ENCODE measurements at regions not wholly inside any gene's neighbourhood (a gene's known extent, or its start where the extent isn't known, plus 50 kb on each side); places are given as distances from the start of the nearest gene placed in this dataset.

DNA sequence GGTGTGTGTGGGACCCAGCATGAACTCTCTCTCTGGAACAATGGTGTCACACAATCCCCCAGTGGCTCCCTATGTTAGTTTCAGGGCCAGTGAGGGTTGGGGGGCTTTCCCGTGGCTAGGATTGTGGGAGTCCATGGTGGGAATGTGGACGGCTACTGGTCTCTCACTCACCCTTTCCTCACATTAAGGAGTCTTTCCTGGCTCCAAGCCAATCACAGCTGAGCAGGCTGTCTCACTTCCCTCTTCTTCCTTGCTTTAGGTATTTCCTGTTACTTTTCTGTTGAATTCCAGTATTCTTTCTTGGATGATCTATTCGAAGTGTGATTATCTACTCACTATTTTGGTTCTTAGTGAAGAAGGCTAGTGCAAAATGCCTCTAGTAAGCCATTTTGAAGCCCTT, 324.4 kb upstream of the MPDZ start:
- no peak for DNase-seq (ENCODE audit: low spot score)
- no peak for FAIRE-seq

DNA sequence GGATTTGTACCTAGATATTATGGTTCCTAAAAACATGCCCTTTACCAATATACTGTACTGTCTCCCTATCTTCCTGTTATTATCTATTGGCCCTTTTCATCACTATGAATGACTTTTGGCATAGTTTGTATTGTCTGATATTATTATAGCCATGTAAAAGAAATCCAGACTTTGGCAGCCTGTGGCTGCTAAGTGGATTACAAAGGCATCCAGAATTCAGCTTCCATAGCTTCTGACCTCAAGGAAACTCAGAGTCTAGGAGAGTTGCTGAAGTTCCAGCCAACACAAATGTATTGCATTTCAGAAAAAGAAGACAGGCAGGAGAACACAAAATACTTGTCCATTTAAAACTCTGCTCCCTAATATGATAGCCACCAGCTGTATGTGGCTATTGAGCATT, 319.2 kb upstream of the MPDZ start:
- FAIRE-seq (no peak), DNase-seq (ENCODE audit: low spot score) (no peak)

DNA sequence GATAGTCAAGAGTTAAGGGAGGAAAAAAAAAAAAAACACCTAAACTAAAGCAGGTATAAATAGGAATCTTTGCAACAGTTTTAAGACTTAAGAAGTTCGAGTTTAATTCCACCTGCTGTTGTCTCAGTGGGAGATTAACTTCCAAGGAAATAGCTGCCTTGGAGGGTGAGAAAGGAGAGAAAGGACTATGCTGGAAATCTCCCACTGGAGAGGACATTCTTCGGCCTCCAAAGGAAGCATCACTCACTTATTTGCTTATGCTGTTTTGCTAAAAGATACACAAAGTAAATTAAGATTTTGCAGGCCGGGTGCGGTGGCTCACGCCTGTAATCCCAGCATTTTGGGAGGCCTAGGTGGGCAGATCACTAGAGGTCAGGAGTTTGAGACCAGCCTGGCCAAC, 317.9 kb upstream of the MPDZ start:
- DNase-seq (ENCODE audit: low spot score): no peak
- no peak for FAIRE-seq

DNA sequence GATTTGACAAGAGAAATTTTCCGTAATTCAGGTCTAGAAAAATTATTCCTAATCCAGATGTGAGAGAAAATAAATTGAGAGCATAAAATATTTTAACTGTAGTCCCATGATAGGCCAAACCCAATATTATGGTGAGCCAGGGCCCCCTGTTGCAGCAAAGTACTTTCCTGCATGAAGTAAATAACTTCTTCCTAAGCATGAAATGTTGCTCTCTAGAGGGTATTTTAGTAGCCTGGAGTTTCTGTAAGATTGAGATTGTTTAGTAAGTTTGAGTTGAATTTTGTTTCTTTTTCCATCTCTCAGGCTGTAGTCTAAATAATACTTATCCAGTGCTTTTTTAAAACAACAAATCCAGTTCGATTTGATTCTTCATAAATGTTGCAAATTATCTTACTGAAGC, 317.5 kb upstream of the MPDZ start:
- FAIRE-seq (no peak), DNase-seq (ENCODE audit: low spot score) (no peak)

DNA sequence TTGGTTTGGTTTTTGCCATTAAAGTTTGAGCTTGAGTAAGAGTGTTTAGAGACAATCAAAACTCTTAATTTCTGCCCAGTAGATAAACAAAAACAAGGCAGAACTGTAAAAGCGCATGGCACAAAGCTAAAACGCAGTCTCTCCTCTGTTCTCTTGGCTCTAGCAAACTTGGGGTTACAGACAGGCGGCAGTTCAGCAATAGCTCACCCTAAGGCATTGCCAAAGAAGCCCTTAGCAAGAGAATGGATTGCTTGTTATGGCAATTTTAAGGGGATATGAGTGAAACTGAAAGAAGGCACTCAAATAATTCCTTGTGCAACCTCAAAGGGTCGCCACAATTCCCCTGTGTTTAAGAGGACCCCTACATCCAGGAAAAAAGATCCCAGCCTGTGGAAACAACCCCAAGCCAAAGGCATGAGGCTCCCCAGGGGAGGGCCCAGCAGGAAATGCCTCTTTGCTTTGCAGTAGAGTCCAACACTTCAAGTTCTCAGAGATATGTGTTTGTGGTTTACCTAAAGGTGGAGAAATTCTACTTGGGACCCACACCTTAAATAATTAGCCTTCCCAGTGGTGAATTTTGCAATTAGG, 317.0 kb upstream of the MPDZ start:
- no peak for FAIRE-seq
- DNase-seq (ENCODE audit: low spot score): no peak

DNA sequence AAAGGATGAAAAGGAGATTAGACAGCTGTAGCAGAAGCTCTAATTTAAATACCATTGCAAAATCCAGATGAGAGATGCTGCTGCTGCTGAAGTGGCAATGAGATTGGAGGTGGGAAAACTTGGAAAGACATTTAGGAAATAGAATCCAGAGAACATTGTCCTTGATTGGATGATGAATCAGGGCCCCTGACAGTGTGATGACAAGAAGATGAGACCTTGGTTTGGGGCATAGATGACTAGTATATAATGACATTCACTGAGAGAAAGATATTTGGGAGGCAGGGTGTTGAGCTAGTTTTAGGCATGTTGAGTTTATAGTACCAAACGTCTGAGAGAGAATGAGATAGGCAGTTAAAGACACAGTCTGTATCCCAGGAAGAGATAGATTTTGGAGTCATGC, 311.5 kb upstream of the MPDZ start:
- FAIRE-seq: no peak

DNA sequence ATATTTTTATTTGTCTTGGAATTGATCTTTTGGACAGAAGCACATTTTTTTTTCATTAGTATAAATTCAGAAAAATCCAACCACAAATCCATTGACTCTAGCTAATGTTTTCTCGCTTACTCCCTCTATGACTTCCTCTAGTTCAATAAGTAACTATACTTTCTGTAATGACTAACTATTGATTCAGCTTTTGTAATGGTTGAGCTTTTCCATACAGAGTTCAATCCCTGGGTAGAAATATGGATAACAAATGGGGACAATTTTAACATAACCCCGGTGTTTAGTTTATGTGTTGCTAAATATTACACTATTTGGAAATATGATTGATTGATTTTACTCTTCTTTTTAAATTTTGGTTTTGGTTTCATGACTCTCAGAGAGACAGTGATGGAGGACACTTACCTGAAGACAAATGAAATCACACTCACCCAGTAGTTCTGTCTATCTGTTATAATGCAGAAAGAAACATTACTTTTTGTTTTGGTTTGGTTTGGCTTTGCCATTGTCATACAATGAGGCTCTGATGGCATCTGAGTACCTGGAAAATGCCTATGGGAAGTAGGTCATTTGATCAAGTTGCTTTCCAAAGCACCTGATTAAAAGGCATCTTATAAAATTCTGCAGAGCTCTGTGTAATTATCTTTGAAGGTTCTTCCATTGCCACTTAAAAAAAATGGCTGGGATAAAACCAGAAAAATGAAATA, 309.7 kb upstream of the MPDZ start:
- DNase-seq (ENCODE audit: low spot score): no peak
- FAIRE-seq: no peak

More for the DNA sequence above, 311.5 kb upstream of the MPDZ start:
- no peak for DNase-seq (ENCODE audit: low spot score)

DNA sequence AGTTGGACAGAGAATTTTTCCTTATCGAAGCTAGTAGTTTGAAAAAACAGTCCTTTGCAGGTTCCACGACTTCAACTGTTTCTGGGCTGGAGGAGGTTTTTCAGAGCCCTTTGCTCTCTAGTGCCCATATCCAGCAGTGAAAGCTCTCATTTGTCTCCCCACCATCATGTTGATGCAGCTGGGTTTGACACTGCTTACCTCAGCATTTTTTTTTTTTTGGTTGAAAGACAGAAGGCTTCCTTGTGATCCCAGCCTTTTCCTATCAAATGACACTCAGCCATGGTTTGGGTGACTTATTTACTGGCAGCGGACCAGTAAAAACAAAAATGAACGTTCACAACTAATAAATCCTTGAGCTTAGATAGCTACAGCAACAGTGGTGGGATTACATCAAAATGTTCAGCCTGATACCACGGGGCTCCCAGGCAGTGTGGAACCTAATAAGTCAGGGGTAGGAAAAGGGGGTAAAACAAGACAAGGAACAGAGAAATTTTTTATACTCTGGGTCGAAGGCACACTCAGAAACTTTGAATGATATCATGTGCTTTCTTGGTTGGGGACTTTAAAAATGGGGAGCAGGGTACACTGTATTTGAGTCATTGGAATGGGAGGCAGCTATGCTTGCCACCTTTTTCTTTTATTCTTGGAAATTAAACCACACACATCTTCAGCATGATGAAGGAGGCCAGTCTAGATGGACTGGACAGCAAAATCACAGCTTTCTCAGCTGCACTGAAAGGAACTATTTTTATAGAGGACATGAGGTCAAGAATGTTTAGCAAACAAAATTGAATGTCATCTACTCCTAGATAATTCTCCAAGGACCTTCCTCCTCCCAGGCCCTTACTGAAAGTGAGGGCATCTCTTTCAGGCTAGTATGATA, 308.9 kb upstream of the MPDZ start:
- DNase-seq (ENCODE audit: low spot score) (no peak), FAIRE-seq (no peak)

DNA sequence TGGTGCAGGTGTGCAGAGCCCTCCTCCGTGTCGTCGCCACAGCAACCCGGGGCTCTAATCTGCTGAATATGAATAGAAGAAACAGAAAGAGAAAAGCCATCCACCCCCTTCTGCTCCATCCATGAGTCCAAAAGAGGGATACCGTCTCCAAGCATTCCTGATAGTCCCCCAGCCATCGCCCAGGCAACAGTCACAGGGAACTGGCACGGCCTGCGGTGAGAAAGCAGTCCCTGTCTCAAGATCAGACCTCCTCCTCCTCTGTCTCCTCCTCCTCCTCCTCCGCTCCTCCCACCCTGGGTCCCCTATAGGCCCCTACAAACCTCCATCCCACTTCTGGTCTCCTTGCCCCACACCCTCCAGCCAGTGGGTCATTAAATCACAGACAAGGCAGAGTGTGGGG, 308.1 kb upstream of the MPDZ start:
- FAIRE-seq: no peak
- no peak for DNase-seq (ENCODE audit: low spot score)

DNA sequence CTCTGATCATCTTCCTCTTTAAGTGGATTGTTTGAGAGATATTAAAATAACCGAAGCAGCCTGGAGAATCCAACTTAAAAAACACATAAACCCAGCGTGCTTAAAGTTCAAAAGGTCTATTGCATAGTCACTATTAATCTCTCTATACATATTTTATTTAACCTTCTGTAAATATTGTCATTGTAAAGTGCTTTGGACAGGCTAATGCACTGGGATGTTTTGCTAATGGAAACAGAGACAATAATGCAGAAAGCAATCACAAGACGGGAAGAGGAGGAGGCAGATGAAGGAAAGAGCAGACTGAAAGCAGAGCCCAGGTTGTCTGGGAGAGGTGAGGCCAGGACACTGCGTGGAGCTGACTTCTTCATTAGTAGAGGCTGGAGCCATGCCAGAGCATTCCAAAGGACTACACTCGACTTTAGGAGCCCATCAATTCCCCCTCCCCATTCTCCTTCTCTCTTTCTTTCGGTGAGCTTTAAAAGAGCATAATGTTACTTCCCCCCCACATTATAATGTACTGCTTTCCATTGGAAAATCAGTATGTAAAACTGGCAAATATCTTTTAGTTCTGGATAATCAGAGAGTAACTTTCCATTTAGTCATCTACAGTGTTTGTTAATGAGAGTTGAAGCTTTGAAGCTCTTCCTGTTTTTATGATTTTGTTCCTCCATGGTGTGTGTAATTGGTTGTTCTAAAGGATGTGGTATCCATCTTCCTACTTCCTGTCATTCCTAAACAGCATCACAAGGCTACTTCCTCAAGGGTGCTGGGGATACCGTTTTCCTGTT, 307.3 kb upstream of the MPDZ start:
- FAIRE-seq (no peak), DNase-seq (ENCODE audit: low spot score) (peak; percentile 9)

DNA sequence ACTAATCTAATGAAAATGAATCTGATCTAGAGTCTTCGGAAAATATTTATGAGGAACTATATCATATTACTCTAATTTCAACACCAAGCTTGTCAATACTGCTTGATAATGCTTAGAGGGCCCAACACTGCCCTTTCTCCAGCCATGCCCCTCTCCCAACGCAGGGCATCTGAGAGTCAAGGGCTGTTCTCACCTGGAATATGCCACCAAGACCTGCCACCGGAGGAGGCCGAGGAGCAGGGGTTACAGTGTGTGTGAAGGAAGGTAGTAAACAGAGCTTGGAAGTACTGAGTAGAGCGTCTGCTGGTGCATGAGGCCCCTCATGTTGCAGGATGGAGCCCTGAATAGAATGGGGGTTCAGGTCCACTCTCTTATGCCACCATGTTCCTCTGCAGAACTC, 301.3 kb upstream of the MPDZ start:
- FAIRE-seq (no peak), DNase-seq (ENCODE audit: low spot score) (no peak)

DNA sequence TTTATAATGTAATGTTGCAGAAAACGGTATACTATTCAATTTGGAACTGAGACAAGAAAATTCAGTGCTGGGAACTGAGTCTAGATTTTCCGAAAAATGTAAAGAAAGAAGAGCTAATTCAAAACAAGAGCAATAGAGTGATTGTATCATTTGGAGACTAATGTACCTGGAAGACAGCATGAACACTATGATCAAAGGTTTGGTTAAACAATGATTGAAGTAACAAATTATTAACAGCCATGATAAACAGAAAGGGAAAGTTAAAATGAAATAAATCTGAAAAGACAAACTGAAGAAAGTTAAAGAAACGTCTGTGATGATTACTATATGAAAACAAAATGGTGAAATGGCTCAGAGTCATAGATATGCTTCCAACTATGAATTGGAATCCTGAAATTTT, 300.6 kb upstream of the MPDZ start:
- no peak for DNase-seq (ENCODE audit: low spot score)
- FAIRE-seq: no peak

DNA sequence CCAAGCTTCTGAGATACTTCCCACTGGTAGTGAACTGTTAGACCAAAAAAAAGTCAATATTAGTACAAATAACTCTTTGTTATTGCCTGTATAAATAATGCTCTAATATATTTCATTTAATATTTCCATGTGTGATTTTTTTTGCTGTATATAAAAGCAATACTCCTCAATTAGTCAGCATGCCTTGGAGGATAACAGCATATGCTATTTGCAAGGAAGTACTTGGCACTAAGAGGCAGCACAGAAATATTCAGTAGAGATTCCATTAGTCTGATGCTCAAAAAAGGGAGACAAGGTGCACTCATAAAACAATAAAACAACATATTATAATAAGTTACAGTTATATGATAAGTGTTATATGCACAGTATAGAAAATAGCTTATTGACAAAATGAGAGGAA, 296.6 kb upstream of the MPDZ start:
- FAIRE-seq (no peak), DNase-seq (ENCODE audit: low spot score) (no peak)

DNA sequence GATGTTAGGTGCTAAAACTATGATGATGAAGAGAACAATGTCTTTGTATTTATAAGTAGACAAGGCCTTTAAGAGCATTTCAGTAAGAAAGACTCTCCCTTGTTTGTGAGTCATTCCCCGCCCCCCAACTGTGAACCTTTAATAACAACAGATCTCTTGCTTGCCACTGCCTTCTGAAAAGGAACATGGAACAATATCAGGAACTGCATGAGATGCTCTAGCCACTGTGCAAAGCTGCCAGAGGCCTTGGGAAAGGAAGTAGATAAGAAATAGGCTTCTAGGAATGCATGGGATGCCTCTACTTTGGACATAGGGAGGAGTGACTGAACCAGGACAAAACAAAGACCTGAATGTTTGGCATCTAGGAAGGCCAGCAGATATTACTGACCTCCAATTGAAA, 296.1 kb upstream of the MPDZ start:
- DNase-seq (ENCODE audit: low spot score) (no peak), FAIRE-seq (no peak)

DNA sequence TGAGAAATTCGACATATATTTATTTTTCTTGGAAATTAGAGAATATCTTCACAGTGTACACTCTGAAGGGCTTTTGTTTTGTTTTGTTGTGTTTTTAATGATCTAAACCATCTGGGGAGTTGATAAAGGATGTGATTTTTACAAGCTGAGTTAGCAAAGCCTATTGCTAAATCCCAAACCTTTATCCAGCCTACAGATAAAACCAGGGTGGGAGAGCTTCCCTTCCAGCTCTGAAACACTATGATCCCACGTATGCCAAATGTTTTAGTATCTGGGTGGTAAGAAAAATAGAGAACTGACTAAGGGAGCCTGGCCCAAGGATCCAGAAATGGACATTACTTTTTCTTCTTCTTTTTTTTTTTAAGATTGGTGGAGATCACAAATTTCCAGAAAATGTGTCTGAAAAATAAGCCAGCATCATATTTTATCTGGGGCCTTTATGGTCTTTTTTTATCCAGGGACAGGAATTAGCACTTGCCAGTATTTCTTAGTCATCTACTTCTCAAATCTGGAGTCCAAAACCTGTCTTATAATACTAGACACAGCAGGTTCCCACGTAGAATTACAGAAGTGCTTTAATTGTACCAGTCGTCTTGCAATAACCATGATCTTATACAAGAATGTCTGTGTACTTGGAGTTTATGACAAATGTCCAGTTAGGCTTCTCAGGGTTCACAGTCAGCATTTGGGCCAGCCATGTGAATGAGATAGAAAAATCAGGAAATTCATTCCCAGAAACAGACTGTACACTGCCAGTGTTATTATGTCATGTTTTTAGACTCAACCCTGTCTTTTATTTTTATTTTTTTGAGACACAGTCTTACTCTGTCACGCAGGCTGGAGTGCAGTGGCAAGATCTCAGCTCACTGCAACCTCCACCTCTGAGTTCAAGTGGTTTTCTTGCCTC, 290.8 kb upstream of the MPDZ start:
- DNase-seq (ENCODE audit: low spot score) (no peak), FAIRE-seq (no peak)

DNA sequence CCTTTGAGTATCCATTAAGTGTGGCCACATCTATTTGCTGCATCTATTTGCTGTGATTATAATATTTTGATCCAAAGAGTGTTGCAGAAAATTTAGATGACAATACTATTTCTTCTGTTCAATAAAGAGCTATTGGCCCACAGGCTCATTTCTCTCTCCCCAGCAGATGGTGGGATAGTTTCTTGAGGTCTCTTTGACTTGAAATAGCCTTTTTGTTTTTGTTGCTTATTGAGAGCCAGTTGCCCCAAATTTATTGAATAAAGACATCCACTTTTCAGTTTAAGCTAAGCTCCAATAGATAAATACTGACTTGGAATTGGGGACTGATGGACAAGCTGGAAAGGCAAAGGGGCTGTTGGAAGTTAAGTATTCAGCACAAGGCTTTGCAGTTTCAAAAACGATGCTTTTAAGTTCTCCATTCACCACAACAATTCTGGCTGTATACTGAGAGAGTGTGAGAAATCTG, 290.1 kb upstream of the MPDZ start:
- no peak for FAIRE-seq

DNA sequence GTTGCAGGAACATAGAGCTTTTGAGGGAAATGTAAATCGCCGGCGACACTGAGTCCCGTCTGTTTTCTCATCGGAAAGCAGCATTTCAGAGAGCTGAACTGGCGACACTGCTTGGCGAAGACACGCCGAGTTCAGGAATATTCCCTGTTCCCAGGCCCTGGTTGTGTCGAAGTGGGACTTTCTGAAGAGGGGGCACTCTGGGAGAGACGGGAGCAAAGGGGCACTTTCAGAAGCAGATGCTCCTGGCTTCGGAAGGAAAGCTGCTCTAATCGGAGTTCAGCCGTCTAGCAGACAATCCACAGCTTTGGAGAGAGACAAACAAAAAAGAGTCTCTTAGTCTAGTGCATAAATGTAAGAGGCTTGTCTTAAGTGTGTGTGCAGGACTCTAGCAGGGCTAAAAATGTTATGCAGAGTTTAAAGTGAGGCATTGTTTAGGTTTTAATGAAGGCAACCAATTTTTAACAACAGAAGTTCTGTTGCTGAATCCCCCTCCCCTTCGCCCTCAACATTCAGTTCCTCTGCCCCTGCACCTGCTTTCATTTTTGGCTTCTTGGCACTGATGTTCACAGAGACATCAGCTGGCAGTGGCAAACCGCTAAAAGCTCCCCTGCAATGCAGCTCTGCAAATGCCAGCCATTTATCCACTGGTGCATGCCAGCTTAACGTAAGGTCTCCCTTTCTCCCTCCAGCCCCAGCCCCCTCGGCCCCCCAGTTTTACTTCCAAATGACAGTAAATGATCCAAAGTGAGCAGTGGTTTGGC, 289.5 kb upstream of the MPDZ start:
- DNase-seq (ENCODE audit: low spot score) (no peak), FAIRE-seq (no peak)

More for the DNA sequence above, 290.1 kb upstream of the MPDZ start:
- DNase-seq (ENCODE audit: low spot score): no peak

DNA sequence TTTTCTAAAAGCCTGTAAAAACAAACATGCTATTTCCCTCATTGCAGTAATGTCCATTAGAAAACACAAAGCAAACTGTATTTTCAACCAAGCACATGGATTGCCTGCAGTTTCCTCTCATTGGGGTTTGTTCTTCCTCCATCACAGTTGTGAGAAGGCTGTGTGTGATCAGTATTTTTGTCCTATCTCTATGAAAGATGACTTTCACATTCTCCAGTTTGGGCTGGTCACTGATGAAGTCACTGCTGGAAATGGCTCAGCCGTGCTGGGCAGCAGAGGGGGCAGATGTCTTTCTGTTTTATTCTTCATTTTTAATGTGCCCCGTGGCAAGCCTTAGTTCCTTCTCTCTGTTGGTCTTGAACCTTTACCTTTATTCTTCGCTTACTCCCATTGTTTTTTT, 288.9 kb upstream of the MPDZ start:
- no peak for FAIRE-seq
- DNase-seq (ENCODE audit: low spot score): no peak

DNA sequence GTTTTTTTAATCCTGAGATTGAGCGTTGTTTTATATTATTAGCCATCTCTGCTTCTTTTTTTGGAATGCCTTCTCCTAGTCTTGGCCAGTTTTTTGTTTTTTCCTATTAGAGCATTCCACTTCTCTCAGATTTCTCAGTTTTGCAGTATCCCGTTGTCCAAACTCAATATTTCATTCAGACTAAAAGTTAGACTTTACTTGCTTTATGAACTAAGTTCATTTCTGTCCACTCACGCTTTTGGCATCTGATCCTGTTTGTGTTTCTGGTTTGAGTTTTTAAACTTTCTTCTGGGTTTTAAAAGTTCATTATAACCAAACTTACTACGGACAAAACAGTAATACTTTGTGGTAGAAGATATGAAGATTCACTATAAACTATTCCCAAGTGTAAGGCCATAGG, 288.3 kb upstream of the MPDZ start:
- FAIRE-seq (no peak), DNase-seq (ENCODE audit: low spot score) (no peak)

DNA sequence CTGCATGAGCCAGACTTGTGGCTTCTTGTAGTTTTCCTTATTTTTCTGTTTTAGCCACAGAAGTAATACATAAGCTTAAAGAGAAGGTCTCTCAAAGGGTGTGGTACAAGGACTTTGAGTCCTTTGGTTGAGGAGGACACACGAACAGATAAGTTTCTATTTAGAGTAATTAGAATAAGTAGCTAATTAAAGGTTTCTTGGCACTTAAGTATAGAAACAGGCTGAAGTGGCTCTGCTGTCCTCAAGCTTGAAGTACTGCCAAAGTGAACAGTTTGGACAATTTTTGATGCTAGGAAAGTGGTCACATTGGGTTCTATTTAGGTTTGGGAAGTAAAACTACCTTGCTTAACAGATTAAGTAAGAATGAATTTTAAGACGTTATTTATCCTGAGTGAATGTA, 278.3 kb upstream of the MPDZ start:
- FAIRE-seq (no peak), DNase-seq (ENCODE audit: low spot score) (no peak)

Data from urothelium cell line (cell line).